GM20000 (cell line): ENCODE measurements at regions not wholly inside any gene's neighbourhood (a gene's known extent, or its start where the extent isn't known, plus 50 kb on each side); places are given as distances from the start of the nearest gene placed in this dataset.

Experiments
- DNase-seq: peaks from one replicate; pipeline ENCODE4 v3.0.0; 2012; ENCODE audit warnings: low spot score
- TF ChIP-seq, protein P1 (sequence below): IDR thresholded peaks from 2 replicates; pipeline ENCODE4 v1.5.1; 2012; ENCODE audit warnings: mild to moderate bottlenecking, control low read depth; ENCODE audit errors: extremely low read depth, missing control alignments

DNA sequence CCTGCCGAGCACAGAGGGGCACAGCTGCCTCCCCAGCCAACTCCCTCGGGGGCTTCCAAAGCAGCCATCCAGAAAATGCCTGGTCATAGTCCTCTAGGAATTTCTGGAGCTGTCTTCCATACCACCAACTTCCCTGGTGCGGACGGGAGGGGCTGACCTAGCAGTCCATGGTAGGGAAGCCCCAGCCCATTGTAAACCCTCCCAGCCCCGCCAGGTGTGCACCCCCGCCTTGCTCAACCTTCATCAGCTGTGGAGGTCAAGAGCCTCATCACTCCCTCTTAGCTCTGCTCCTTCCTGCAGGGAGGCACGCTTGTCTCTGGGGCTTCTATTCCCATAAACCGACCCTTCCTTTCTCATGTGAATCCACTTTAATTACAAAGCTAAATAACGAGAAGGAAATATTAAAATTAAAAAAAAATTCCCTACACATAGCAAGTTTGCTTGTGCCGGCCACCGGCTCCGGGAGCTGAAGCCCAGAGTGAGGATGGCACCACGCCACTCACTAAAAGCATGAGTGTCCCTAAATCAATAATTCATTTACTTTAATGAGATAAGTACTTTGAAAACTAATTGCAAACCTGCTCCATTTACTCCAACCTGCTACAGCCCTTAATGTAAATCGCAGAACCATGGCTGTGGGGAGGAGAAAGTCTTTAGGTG is 181.4 kb downstream of the ENGASE start:
- TF ChIP-seq, protein P1, sequence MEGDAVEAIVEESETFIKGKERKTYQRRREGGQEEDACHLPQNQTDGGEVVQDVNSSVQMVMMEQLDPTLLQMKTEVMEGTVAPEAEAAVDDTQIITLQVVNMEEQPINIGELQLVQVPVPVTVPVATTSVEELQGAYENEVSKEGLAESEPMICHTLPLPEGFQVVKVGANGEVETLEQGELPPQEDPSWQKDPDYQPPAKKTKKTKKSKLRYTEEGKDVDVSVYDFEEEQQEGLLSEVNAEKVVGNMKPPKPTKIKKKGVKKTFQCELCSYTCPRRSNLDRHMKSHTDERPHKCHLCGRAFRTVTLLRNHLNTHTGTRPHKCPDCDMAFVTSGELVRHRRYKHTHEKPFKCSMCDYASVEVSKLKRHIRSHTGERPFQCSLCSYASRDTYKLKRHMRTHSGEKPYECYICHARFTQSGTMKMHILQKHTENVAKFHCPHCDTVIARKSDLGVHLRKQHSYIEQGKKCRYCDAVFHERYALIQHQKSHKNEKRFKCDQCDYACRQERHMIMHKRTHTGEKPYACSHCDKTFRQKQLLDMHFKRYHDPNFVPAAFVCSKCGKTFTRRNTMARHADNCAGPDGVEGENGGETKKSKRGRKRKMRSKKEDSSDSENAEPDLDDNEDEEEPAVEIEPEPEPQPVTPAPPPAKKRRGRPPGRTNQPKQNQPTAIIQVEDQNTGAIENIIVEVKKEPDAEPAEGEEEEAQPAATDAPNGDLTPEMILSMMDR: no peak
- no peak for DNase-seq

GRCh38 chr17:79255456-79255855 is 180.8 kb downstream of the ENGASE start:
- no peak for DNase-seq
- TF ChIP-seq, protein P1: no peak

DNA sequence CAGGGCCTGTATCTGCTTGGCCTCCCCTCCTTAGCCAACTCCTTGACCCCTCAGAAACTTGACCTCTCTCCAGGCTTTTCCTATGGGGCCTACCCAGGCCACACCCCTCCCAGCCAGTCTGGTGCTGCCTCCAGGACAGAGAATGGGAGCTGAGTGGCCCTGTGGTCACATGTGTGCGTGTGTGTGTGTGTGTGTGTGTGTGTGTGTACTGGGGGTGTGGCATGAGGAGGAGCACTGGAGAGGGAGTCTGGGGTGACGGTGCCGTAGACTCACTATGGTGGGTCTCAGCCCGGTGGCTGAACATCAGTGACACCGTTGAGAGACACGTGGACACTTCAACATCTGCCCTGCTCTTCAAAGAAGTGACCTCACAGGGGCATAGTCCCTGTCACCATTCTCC is 180.4 kb downstream of the ENGASE start:
- no peak for DNase-seq
- TF ChIP-seq, protein P1: no peak

GRCh38 chr17:79252886-79253285 is 178.3 kb downstream of the ENGASE start:
- no peak for DNase-seq
- TF ChIP-seq, protein P1: no peak

DNA sequence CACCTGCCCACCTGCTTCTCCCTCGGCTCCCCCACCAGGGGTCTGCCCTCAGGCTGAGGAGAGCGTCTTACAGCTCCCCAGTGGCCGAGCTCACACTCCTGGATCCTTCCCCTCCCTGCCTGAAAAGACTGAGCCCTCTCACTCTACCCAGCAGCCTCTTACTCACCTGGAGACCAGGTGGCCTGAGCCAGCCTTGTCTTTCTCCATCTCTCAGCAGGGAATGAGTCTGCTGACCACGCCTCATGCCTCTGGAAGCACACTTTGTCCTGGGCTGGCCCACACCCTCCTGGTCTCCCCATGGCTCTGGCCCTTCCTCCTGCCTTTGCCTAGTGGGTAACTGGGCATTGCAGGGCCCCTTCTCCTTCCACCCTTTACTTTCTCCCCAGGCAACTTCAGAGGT is 177.2 kb downstream of the ENGASE start:
- no peak for DNase-seq
- TF ChIP-seq, protein P1: no peak

- TF ChIP-seq, protein P1: no peak
- DNase-seq: no peak
Measured at GRCh38 chr17:79249929-79250521, 175.4 kb downstream of the ENGASE start.

DNA sequence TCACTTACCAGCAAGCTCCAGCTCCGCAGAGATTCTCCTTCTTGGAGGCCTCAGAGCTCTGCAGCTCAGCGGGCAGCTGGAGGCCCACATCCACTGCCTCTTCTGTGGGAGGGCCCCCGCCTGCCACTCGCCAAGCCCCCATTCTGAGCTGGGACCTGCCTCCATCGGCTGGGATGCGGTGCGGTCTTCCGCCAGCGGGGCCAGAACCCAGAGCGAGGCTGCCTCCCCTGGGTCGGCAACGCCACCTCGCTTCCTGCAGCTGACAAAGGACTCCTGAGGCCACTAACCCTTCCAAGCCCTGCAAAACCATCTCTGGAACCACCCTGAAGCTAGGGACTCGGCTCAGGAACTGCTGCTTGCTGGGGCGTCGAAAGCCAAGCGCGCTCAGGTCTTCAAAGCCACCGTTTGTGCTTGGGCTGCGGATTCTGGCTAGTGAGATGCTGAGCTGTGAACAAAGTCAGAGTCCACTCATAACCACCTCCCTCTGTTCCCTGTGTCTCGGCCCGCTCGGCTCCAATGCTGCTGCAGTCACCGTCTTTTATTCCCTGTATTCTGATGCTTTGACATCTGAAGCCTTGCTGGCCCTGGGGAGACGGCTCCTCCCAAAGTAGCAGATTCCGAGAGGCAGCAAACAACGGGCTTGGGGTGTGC is 174.3 kb downstream of the ENGASE start:
- DNase-seq: no peak
- TF ChIP-seq, protein P1: no peak
